ENCODE measurements at regions not wholly inside any gene's neighbourhood (a gene's known extent, or its start where the extent isn't known, plus 50 kb on each side); places are given as distances from the start of the nearest gene placed in this dataset.
"Not testable (repeated sequence)": the region's sequence is repeated elsewhere in the genome, so short reads cannot be mapped to it uniquely, and the experiment has no call there.

DNA sequence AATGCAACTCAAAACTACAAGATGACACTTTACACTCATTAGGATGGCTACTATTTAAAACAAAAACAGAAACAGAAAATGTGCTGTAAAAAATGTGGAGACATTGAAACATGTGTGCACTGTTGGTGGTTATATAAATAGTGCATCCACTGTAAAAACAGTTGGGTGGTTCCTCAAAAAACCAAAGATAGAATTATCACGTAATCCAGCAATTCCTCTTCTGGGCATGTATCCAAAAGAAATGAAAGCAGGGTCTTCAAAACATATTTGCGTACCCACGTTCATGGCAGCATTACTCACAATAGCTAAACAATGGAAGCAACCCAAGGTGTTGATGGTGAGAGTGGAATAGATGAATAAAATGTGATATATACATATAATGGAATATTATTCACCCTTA is 967.2 kb downstream of the TRAM1L1 start:
- Histone ChIP-seq H3K4me3 (no peak overlapping the region), H3K27ac (no peak overlapping the region), H3K4me1 (no peaks in the 10 kb centered on the region), H3K9me3 (no peaks in the 10 kb centered on the region), H3K36me3 (no peaks in the 10 kb centered on the region), H3K27me3 (no peaks in the 10 kb centered on the region)
- DNase-seq (ENCODE audit: low spot score in 2 of 2) = no peak
- WGBS, 2 donors = 30 to 31% methylated on average over 3 of the region's 3 CpGs
- TF ChIP-seq, protein P1, sequence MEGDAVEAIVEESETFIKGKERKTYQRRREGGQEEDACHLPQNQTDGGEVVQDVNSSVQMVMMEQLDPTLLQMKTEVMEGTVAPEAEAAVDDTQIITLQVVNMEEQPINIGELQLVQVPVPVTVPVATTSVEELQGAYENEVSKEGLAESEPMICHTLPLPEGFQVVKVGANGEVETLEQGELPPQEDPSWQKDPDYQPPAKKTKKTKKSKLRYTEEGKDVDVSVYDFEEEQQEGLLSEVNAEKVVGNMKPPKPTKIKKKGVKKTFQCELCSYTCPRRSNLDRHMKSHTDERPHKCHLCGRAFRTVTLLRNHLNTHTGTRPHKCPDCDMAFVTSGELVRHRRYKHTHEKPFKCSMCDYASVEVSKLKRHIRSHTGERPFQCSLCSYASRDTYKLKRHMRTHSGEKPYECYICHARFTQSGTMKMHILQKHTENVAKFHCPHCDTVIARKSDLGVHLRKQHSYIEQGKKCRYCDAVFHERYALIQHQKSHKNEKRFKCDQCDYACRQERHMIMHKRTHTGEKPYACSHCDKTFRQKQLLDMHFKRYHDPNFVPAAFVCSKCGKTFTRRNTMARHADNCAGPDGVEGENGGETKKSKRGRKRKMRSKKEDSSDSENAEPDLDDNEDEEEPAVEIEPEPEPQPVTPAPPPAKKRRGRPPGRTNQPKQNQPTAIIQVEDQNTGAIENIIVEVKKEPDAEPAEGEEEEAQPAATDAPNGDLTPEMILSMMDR (IDR thresholded peaks at IDR 0.05) = no peak
- no peak for TF ChIP-seq POLR2A (IDR thresholded peaks at IDR 0.05)
- TF ChIP-seq EP300 (IDR thresholded peaks at IDR 0.05) = no peak

DNA sequence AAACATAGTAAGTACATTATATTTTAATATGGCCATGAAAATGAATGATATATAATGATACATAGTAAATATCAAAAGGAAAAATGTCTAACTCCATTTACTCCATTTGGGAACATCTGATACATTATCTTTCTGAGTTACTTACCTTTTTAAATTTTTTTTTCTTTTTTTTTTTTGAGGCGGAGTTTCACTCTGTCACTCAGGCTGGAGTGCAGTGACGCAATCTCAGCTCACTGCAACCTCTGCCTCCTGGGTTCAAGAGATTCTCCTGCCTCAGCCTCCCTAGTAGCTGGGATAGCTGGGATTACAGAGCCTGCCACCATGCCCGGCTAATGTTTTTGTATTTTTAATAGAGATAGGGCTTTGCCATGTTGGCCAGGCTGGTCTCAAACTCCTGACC is 972.5 kb downstream of the TRAM1L1 start:
- 88 to 94% methylated on average over 3 of the region's 3 CpGs for WGBS, 2 donors
- H3K27me3 ChIP-seq; H3K36me3 ChIP-seq; H3K27ac ChIP-seq; H3K4me3 ChIP-seq; H3K4me1 ChIP-seq; DNase-seq (ENCODE audit: low spot score in 2 of 2); H3K9me3 ChIP-seq: not testable (repeated sequence)

DNA sequence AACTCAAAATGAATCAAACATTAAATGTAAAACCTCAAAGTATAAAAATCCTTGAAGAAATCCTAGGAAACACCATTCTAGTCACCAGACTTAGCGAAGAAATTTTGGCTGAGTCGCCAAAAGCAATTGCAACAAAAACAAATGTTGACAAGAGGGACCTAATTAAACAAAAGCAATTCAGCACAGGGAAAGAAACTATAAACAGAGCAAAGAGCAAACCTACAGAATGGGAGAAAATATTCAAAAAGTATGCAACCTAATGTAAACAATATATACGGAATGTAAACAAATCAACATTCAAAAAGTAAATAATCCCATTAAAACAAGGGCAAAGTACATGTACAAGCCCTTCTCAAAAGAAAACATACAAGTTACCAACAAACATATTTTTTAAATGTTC is 974.7 kb downstream of the TRAM1L1 start:
- Histone ChIP-seq H3K4me3 (no peak overlapping the region), H3K4me1 (no peaks in the 10 kb centered on the region), H3K9me3 (no peaks in the 10 kb centered on the region), H3K27ac (no peak overlapping the region), H3K27me3 (no peaks in the 10 kb centered on the region), H3K36me3 (no peaks in the 10 kb centered on the region)
- 74 to 77% methylated on average over 3 of the region's 3 CpGs for WGBS, 2 donors
- DNase-seq (ENCODE audit: low spot score in 2 of 2) = no peak
- TF ChIP-seq EP300 (IDR thresholded peaks at IDR 0.05) = no peak
- TF ChIP-seq POLR2A (IDR thresholded peaks at IDR 0.05) = no peak
- TF ChIP-seq, protein P1 (IDR thresholded peaks at IDR 0.05) = no peak

DNA sequence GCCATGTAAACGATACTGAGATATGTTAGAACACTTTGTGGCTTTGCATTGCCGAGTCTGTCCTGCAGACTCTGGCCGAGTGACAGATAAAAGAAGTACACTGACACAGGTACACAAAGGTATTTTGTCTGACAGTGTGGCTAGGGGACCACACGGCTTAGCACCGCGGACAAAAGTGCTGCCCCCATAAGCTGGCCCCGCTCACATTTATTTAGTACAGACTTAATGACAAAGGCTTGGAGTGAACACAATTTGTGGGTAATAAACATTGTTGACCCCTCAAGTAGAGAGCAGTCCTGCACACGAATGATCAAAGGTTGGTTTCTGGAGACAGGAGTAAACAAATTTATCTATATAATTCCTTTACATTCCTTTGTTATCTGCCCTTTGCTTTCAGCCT is 976.8 kb downstream of the TRAM1L1 start:
- no peaks in the 10 kb centered on the region for H3K9me3 ChIP-seq
- no peak for DNase-seq (ENCODE audit: low spot score in 2 of 2)
- H3K27me3 ChIP-seq = no peaks in the 10 kb centered on the region
- H3K4me3 ChIP-seq = no peak overlapping the region
- no peaks in the 10 kb centered on the region for H3K4me1 ChIP-seq
- H3K27ac ChIP-seq = no peak overlapping the region
- H3K36me3 ChIP-seq = no peaks in the 10 kb centered on the region
- TF ChIP-seq POLR2A (IDR thresholded peaks at IDR 0.05) = no peak
- TF ChIP-seq, protein P1 (IDR thresholded peaks at IDR 0.05) = no peak
- no peak for TF ChIP-seq EP300 (IDR thresholded peaks at IDR 0.05)
- WGBS, 2 donors = 88 to 89% methylated on average over 8 of the region's 8 CpGs

DNA sequence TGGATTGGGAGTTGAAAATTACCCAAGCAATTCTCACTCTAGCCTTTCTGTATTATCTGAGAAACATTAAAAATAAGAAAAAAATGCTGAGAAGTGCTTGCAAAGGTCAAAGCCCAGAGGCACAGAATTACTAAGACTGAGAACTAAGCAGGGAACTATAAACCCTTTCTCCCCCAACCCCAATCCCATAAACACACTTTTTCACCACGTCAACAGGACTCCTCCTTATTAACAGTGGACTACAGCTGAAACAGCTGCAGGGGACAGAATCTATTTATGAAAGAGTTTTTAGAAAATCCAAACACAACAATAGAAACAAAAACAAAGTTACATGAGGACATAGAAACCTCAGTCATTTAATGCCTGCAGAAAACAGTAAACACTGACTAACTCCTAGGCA is 984.1 kb downstream of the TRAM1L1 start:
- no peak overlapping the region for H3K4me3 ChIP-seq
- DNase-seq (ENCODE audit: low spot score in 2 of 2) = no peak
- no peak overlapping the region for H3K27ac ChIP-seq
- H3K9me3 ChIP-seq = peaks cover 0 to 19% (median 0%) of the 10 kb centered on the region in 4 donors
- H3K36me3 ChIP-seq = no peaks in the 10 kb centered on the region
- H3K4me1 ChIP-seq = no peaks in the 10 kb centered on the region
- no peak for TF ChIP-seq POLR2A (IDR thresholded peaks at IDR 0.05)
- TF ChIP-seq, protein P1 (IDR thresholded peaks at IDR 0.05) = no peak
- TF ChIP-seq EP300 (IDR thresholded peaks at IDR 0.05) = no peak
- 29 to 30% methylated on average over 1 of the region's 1 CpG for WGBS, 2 donors
- no peaks in the 10 kb centered on the region for H3K27me3 ChIP-seq

DNA sequence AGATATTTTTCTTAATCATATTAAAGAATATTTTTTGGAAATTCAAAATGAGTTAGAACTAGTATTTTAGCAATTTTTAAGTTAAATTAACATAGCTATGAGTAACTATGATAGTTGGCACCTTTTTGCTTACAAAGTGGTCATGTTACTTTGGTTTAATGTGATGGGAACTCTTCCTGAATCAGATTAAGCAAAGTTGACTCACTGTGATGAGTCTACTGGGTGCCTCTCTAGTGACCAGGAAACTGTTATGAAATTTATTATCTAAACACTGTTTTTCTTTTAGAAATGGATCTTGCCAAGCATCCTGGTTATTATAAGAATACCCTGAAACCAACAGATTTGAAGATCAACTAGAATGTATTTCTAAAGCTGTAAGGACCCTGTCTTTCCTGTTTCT is 985.8 kb downstream of the TRAM1L1 start:
- H3K9me3 ChIP-seq = peaks cover 0 to 19% (median 0%) of the 10 kb centered on the region in 4 donors
- H3K4me3 ChIP-seq = no peak overlapping the region
- H3K27ac ChIP-seq = no peak overlapping the region
- DNase-seq (ENCODE audit: low spot score in 2 of 2) = no peak
- no peaks in the 10 kb centered on the region for H3K27me3 ChIP-seq
- no peaks in the 10 kb centered on the region for H3K36me3 ChIP-seq
- no peaks in the 10 kb centered on the region for H3K4me1 ChIP-seq
- TF ChIP-seq POLR2A (IDR thresholded peaks at IDR 0.05) = no peak
- TF ChIP-seq, protein P1 (IDR thresholded peaks at IDR 0.05) = no peak
- no peak for TF ChIP-seq EP300 (IDR thresholded peaks at IDR 0.05)

DNA sequence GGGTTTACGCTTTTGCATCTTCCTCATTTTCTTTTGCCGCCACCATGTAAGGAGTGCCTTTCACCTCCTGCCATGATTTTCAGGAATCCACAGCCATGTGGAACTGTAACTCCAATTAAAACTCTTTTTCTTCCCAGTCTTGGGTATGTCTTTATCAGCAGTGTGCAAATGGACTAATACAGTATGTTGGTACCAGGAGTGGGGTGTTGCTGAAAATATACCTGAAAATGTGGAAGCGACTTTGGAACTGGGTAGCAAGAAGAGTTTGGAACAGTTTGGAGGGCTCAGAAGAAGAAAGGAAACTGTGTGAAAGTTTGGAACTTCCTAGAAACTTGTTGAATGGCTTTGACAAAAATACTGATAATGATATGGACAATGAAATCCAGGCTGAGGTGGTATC is 983.9 kb upstream of the NDST4 start:
- peaks cover 0 to 19% (median 0%) of the 10 kb centered on the region in 4 donors for H3K9me3 ChIP-seq
- 95 to 98% methylated on average over 3 of the region's 3 CpGs for WGBS, 2 donors
- H3K27ac ChIP-seq; H3K36me3 ChIP-seq; H3K4me1 ChIP-seq; H3K4me3 ChIP-seq; DNase-seq (ENCODE audit: low spot score in 2 of 2); H3K27me3 ChIP-seq: not testable (repeated sequence)

Data from tibial nerve (tissue), 4 donors.